HL-60 (cell line): ENCODE measurements at regions not wholly inside any gene's neighbourhood (a gene's known extent, or its start where the extent isn't known, plus 50 kb on each side); places are given as distances from the start of the nearest gene placed in this dataset.

Source experiments
- DNase-seq, 2 experiments: peaks; one replicate each; pipeline ENCODE4 v3.0.0-alpha.2; 2010 to 2020; ENCODE audit warnings: low read depth in 1 of 2, low spot score in 1 of 2
- H3K27ac ChIP-seq: fragments of 250-450 bp; sonication (Bioruptor Pico); replicated peaks from 2 replicates; pipeline ENCODE4 v1.5.1; 2020; ENCODE audit warnings: mild to moderate bottlenecking, moderate library complexity
- H3K27me3 ChIP-seq: fragments of 250-450 bp; sonication (Bioruptor Pico); 2 replicates; pipeline ENCODE4 v1.5.1; 2021; ENCODE audit warnings: mild to moderate bottlenecking, moderate library complexity; ENCODE audit not compliant: insufficient read depth, poor library complexity, severe bottlenecking
- H3K4me3 ChIP-seq: replicated peaks from 2 replicates; pipeline ENCODE4 v1.5.1; 2011; ENCODE audit warnings: mild to moderate bottlenecking, control low read depth, low read length; ENCODE audit not compliant: insufficient read depth
- GABPA ChIP-seq: IDR thresholded peaks from 2 replicates; pipeline ENCODE4 v1.6.1; 2012; ENCODE audit warnings: low read depth
- POLR2AphosphoS5 ChIP-seq: IDR thresholded peaks from 2 replicates; pipeline ENCODE4 v1.6.1; 2012; ENCODE audit warnings: low read depth
- SPI1 ChIP-seq: IDR thresholded peaks from 2 replicates; pipeline ENCODE4 v1.6.1; 2012; ENCODE audit warnings: low read depth, mild to moderate bottlenecking, borderline replicate concordance
- TF ChIP-seq, protein P1 (sequence below): IDR thresholded peaks from one replicate; pipeline ENCODE4 v1.5.1; 2011; ENCODE audit warnings: low read length, control low read depth, inconsistent platforms; ENCODE audit not compliant: insufficient read depth
- TF ChIP-seq, protein P2 (sequence below): IDR thresholded peaks from 2 replicates; pipeline ENCODE4 v1.6.1; 2012; ENCODE audit warnings: low read depth; ENCODE audit not compliant: insufficient replicate concordance

- Histone ChIP-seq H3K4me3 (no peak overlapping the region), H3K27ac (no peak overlapping the region), H3K27me3 (no peaks in the 10 kb centered on the region)
- no peak for DNase-seq
- TF ChIP-seq, protein P1, sequence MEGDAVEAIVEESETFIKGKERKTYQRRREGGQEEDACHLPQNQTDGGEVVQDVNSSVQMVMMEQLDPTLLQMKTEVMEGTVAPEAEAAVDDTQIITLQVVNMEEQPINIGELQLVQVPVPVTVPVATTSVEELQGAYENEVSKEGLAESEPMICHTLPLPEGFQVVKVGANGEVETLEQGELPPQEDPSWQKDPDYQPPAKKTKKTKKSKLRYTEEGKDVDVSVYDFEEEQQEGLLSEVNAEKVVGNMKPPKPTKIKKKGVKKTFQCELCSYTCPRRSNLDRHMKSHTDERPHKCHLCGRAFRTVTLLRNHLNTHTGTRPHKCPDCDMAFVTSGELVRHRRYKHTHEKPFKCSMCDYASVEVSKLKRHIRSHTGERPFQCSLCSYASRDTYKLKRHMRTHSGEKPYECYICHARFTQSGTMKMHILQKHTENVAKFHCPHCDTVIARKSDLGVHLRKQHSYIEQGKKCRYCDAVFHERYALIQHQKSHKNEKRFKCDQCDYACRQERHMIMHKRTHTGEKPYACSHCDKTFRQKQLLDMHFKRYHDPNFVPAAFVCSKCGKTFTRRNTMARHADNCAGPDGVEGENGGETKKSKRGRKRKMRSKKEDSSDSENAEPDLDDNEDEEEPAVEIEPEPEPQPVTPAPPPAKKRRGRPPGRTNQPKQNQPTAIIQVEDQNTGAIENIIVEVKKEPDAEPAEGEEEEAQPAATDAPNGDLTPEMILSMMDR: no peak
- TF ChIP-seq, protein P2, sequence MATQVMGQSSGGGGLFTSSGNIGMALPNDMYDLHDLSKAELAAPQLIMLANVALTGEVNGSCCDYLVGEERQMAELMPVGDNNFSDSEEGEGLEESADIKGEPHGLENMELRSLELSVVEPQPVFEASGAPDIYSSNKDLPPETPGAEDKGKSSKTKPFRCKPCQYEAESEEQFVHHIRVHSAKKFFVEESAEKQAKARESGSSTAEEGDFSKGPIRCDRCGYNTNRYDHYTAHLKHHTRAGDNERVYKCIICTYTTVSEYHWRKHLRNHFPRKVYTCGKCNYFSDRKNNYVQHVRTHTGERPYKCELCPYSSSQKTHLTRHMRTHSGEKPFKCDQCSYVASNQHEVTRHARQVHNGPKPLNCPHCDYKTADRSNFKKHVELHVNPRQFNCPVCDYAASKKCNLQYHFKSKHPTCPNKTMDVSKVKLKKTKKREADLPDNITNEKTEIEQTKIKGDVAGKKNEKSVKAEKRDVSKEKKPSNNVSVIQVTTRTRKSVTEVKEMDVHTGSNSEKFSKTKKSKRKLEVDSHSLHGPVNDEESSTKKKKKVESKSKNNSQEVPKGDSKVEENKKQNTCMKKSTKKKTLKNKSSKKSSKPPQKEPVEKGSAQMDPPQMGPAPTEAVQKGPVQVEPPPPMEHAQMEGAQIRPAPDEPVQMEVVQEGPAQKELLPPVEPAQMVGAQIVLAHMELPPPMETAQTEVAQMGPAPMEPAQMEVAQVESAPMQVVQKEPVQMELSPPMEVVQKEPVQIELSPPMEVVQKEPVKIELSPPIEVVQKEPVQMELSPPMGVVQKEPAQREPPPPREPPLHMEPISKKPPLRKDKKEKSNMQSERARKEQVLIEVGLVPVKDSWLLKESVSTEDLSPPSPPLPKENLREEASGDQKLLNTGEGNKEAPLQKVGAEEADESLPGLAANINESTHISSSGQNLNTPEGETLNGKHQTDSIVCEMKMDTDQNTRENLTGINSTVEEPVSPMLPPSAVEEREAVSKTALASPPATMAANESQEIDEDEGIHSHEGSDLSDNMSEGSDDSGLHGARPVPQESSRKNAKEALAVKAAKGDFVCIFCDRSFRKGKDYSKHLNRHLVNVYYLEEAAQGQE: no peak
- no peak for TF ChIP-seq GABPA
- no peak for TF ChIP-seq SPI1
- no peak for TF ChIP-seq POLR2AphosphoS5
Measured at GRCh38 chr6:68400396-68400795, 234.7 kb upstream of the ADGRB3 start.

DNA sequence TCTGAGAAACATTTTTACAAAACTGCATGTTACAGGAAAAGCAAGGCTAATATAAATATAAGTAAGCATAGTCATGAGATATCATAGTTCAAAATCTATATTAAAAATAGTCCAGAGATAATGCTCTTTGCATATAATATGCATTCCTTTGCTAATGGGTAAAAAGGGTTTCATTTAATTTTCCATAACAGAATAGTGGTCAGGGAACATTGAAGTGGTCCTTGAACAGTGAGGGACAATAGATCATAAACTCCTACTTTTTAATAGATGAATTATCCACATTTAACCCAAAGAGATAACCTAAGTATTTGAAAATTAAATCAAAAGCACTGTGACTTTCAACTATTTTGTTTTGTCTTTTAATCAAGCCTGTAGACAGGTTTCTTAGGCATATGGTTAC lies 243.1 kb upstream of the ADGRB3 start:
- H3K27me3 ChIP-seq: no peaks in the 10 kb centered on the region
- no peak for DNase-seq
- H3K27ac ChIP-seq: no peak overlapping the region
- H3K4me3 ChIP-seq: no peak overlapping the region
- TF ChIP-seq, protein P2: no peak
- TF ChIP-seq GABPA (no peak), POLR2AphosphoS5 (no peak), SPI1 (no peak)
- TF ChIP-seq, protein P1: no peak

DNA sequence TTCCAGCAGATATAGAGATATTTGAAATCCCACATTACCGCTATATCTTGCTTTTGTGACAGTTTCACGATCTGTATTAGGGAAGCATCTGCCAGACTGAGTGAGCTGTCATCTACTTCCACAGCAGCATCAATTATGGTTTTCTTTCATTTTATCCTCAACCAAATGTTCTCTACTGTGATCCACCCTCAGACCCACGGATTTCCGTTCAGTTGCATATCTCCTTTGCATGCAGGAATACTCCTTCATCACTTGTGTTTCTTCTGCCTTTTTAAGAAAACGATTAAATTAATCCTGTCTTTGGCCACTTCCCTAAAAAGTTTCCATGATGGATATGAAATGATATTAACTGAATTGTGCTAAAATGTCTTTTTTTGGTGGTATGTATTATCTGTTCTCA lies 262.1 kb upstream of the ADGRB3 start:
- no peak for DNase-seq
- TF ChIP-seq, protein P1: no peak
- TF ChIP-seq SPI1 (no peak), GABPA (no peak), POLR2AphosphoS5 (no peak)
- TF ChIP-seq, protein P2: no peak
- no peak overlapping the region for H3K27ac ChIP-seq
- no peaks in the 10 kb centered on the region for H3K27me3 ChIP-seq
- no peak overlapping the region for H3K4me3 ChIP-seq
